Brain microvascular endothelial cell (primary cell): ENCODE measurements at regions not wholly inside any gene's neighbourhood (a gene's known extent, or its start where the extent isn't known, plus 50 kb on each side); places are given as distances from the start of the nearest gene placed in this dataset.

ENCODE experiments used
- DNase-seq: peaks from one replicate; pipeline ENCODE4 v3.0.0-alpha.2; 2020
- H3K27ac ChIP-seq: fragments of 250-450 bp; sonication (Bioruptor Pico); 2 replicates; pipeline ENCODE4 v1.5.1; 2020; ENCODE audit warnings: mild to moderate bottlenecking, moderate library complexity
- H3K27me3 ChIP-seq: fragments of 250-450 bp; sonication (Bioruptor Pico); replicated peaks from 2 replicates; pipeline ENCODE4 v1.5.1; 2020; ENCODE audit warnings: mild to moderate bottlenecking
- H3K36me3 ChIP-seq: fragments of 250-450 bp; sonication (Bioruptor Pico); replicated peaks from 2 replicates; pipeline ENCODE4 v1.5.1; 2020; ENCODE audit warnings: mild to moderate bottlenecking
- H3K4me3 ChIP-seq: 2 replicates; pipeline ENCODE4 v1.5.1; 2011; ENCODE audit warnings: low read depth, mild to moderate bottlenecking, control low read depth, low read length, moderate library complexity
- in situ Hi-C: cut with HindIII; loops from 2 replicates; pipeline ENCODE4 v1.10.0; 2017; ENCODE audit warnings: low sequenced_read_pairs, low pct_ligation_motif_present
- TF ChIP-seq, protein P1 (sequence below): IDR thresholded peaks from 2 replicates; pipeline ENCODE4 v1.5.1; 2011; ENCODE audit warnings: low read depth, mild to moderate bottlenecking, moderate library complexity, low read length, control low read depth, inconsistent platforms; ENCODE audit errors: missing control alignments

DNA sequence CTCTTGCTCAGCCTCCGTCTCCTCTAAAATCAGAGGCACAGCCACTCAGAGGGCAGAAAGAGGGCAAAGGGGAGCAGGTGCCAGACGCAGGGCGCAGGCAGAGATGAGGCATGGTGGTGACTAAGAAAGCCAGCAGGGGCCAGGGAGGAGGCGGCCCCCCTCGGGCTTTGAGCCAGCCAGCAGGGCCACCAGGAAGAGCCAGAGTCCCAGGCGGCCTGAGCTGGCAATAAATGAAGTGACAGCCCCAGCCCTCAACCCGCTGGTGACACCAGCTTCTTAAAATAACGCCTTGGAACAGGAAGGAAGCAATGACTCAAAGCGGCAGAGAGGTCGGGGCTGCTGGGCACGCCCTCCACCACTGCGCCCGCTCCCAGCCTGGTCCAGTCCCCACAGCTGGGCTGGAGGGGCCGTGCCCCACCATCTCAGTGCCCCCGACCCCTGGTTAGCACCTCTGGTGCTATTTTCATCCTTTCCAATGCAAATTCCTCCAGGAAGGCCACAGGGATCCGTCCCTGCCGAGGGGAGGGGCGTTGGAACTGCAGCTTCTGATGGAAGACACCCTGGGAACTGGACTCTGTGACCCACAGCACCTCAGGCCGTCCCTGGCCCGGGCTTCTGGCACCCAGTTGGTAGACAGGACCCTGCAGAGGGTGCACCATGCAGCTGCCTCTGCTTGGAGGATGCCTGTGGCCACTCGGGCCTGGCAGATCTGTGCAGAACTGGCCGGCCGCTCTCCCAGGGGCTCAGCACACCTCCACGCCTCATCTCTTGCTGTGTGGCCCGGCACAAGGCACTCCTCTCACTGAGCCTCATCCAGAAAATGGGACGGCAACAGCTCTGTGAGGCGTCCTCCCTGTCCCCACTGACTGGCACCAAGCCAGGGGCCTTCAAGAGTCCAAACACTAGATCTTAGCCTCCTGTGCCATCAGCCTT is 113.7 kb downstream of the NCOR2 start:
- peak; percentile 50 for DNase-seq
- Histone ChIP-seq H3K36me3 (peaks cover 17% of the 10 kb centered on the region), H3K27ac (peak overlapping the region; percentile 33), H3K27me3 (no peaks in the 10 kb centered on the region), H3K4me3 (no peak overlapping the region)
- in situ Hi-C loops: no loop called here
- TF ChIP-seq, protein P1, sequence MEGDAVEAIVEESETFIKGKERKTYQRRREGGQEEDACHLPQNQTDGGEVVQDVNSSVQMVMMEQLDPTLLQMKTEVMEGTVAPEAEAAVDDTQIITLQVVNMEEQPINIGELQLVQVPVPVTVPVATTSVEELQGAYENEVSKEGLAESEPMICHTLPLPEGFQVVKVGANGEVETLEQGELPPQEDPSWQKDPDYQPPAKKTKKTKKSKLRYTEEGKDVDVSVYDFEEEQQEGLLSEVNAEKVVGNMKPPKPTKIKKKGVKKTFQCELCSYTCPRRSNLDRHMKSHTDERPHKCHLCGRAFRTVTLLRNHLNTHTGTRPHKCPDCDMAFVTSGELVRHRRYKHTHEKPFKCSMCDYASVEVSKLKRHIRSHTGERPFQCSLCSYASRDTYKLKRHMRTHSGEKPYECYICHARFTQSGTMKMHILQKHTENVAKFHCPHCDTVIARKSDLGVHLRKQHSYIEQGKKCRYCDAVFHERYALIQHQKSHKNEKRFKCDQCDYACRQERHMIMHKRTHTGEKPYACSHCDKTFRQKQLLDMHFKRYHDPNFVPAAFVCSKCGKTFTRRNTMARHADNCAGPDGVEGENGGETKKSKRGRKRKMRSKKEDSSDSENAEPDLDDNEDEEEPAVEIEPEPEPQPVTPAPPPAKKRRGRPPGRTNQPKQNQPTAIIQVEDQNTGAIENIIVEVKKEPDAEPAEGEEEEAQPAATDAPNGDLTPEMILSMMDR: no peak

DNA sequence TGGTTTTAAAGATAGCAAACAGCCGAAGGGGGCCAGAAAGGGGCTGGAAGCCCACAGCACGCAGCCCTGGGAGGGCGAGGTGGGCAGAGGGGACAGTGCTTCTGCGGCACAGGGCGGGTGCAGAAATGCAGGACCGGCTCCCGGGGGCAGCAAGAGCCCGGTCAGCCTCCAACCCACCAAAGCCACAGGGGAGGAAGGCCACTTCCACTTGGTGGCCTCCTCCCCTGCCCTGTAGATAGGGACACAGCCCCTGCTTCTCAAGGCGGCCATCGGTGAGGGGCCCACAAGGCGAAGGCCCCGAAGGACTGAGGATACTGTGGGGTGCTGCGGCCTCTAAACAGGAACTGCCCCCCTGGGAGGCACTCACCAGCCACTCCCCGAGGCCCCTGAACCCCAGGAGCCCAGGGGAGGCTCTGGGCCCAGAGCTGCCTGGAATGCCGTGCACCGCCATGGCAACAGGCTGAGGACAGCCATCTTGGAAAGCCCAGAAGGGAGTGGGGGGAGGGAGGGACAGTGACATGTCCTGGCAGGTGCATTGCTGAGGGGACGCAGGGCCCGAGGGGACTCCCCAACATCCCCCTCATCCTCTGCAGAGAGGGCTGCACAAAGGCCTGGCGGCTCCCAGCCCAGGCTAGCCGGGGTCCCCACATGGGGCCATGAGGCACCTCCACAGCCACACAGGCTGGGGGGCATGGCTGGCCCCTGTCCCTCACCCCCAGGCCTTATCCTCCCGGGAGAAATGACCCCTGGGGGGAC is 114.7 kb downstream of the NCOR2 start:
- no peak for DNase-seq
- in situ Hi-C loops: no loop called here
- Histone ChIP-seq H3K27ac (peak overlapping the region; percentile 6), H3K36me3 (peaks cover 22% of the 10 kb centered on the region), H3K4me3 (no peak overlapping the region), H3K27me3 (no peaks in the 10 kb centered on the region)
- TF ChIP-seq, protein P1: no peak

DNA sequence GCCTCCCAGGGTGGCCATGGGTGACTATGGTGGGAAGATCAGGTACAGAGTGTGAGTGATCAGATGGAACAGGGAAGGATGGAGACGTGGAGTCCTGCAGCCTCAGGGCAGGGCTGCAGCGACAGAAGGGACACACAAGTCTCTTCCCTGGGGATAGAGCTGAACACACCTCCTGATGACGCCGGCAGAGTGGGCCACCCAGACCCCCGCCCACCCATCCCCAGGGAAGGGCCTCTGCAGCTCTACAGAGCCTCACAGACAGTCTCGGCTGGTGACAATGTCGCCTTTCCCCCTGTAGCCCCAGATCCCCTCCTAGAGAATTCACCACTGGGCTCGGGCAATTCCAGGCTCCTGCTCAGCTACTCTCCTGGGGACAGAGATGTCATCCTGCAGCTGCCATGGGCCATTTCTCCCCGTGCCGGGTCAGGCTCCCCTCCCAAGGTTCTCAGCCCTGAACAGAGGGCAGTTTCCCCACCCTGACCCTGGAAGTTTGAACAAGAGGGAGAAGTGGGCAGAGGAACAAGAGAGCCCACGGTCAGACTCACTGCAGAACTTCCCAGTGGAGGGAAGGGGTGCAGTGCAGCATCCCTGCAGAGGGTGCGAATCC is 115.7 kb downstream of the NCOR2 start:
- H3K27ac ChIP-seq: no peak overlapping the region
- TF ChIP-seq, protein P1: no peak
- DNase-seq: no peak
- in situ Hi-C loops: no loop called here
- peaks cover 25% of the 10 kb centered on the region for H3K36me3 ChIP-seq
- H3K4me3 ChIP-seq: no peak overlapping the region
- no peaks in the 10 kb centered on the region for H3K27me3 ChIP-seq

DNA sequence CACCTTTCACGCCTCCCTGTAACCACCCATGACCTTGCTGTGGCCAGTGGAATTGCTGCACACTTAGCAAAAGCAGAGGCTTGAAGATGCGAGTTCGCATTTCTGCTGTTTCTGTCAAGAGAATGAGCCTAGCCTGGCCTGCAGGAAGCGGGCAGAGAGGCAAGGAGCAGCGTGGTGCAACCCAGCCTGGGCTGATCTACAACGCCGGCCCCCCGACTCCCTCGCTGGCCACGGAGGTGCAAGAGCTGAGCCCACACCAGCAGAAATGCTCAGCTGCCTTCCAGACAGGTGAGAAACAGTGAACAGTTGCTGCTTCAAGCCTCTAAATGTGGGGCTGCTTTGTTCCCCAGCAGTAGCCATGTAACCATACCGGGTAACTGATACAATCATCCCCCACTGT is 116.4 kb downstream of the NCOR2 start:
- H3K27me3 ChIP-seq: no peaks in the 10 kb centered on the region
- H3K27ac ChIP-seq: no peak overlapping the region
- TF ChIP-seq, protein P1: no peak
- H3K4me3 ChIP-seq: no peak overlapping the region
- DNase-seq: no peak
- in situ Hi-C loops: no loop called here
- peaks cover 20% of the 10 kb centered on the region for H3K36me3 ChIP-seq

DNA sequence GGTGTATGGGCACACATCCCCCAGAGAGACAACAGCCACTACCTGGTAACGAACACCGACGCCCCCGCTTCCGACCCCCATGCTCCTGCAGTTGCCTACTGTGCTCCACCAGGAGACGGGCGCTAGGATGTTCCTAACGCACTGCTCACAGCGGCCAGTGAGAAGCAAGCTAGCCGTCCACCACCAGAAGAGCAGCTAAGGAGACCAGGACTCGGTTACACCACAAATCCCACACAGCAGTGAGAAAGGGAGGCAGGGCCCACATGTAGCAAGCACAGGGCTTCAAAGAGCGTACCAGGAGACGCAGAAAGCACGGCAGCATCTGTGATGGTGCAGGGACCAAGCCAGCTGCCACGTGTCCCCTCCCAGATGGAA is 117.0 kb downstream of the NCOR2 start:
- TF ChIP-seq, protein P1: no peak
- DNase-seq: no peak
- no peak overlapping the region for H3K27ac ChIP-seq
- in situ Hi-C loops: no loop called here
- H3K36me3 ChIP-seq: peaks cover 15% of the 10 kb centered on the region
- no peaks in the 10 kb centered on the region for H3K27me3 ChIP-seq
- no peak overlapping the region for H3K4me3 ChIP-seq
